AG10803 (cell line): ENCODE measurements at regions not wholly inside any gene's neighbourhood (a gene's known extent, or its start where the extent isn't known, plus 50 kb on each side); places are given as distances from the start of the nearest gene placed in this dataset.
"Not testable (repeated sequence)": the region's sequence is repeated elsewhere in the genome, so short reads cannot be mapped to it uniquely, and the experiment has no call there.

Source experiments
- DNase-seq: peaks from one replicate; pipeline ENCODE4 v3.0.0; 2010; ENCODE audit warnings: low read depth
- H3K4me3 ChIP-seq: 2 replicates; pipeline ENCODE4 v1.5.1; 2011; ENCODE audit warnings: mild to moderate bottlenecking, low read length, control low read depth
- TF ChIP-seq, protein P1 (sequence below): conservative IDR thresholded peaks from 2 replicates; pipeline ENCODE4 v1.5.1; 2011; ENCODE audit warnings: mild to moderate bottlenecking, low read length, control low read depth, inconsistent platforms

DNA sequence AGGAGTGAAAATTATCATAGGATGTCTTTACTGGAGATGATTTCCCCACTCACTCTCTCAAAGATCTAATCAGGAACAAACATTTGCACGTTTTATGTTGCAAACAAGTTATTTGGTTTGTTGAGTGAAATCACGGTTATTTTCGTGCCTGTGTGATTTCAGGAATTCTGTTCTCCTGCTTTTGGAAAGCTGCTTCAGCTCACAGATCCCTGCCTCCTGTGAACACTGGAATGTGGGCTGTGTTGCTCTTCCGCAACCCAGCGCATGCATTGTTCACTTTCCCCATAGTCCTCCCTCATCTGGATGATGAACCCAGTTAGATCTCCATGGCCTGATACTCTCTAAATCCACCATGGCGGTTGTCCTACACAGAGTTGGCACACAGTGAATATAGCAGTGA is 91.0 kb downstream of the PLEKHG1 start:
- no peak for DNase-seq
- TF ChIP-seq, protein P1, sequence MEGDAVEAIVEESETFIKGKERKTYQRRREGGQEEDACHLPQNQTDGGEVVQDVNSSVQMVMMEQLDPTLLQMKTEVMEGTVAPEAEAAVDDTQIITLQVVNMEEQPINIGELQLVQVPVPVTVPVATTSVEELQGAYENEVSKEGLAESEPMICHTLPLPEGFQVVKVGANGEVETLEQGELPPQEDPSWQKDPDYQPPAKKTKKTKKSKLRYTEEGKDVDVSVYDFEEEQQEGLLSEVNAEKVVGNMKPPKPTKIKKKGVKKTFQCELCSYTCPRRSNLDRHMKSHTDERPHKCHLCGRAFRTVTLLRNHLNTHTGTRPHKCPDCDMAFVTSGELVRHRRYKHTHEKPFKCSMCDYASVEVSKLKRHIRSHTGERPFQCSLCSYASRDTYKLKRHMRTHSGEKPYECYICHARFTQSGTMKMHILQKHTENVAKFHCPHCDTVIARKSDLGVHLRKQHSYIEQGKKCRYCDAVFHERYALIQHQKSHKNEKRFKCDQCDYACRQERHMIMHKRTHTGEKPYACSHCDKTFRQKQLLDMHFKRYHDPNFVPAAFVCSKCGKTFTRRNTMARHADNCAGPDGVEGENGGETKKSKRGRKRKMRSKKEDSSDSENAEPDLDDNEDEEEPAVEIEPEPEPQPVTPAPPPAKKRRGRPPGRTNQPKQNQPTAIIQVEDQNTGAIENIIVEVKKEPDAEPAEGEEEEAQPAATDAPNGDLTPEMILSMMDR = no peak
- H3K4me3 ChIP-seq = no peak overlapping the region

DNA sequence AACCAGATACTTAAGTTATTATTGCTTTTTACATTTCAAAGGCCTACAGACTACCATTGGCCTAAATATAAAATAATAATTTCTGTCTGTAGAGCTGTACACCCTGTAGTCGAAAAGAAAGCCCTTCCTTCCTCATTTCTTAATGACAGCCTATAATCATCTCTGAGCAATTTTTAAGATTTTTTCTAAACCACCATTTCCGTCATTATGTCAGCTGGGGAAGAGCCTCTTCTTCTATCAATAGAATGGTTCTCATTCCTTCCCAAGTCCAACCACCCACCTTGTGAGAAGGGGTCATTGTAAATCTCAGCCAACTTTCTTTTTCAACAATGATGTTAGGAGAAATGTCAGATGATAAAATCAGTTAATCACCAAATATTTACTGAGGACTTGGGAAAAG is 91.8 kb downstream of the PLEKHG1 start:
- H3K4me3 ChIP-seq = no peak overlapping the region
- TF ChIP-seq, protein P1 = no peak
- DNase-seq = no peak

DNA sequence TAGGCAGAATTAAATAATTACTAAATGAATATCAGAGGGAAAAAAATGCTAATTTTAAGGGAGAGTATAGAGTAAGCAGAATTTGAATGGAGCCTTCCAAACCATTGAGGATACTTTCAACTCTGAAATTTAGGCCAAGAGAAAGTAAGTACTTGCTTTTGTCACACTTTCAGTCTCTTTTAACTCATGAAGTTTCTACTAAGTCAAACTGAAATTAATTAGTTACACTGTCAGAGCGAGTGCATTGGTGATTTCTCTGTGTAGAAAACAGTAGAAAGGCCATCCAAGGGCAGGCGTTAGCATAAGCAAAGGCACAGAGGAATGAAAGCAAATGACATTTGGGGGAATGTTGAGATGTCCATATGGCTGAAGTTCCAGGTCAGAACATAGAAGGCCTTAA is 92.9 kb downstream of the PLEKHG1 start:
- DNase-seq = no peak
- TF ChIP-seq, protein P1 = no peak
- H3K4me3 ChIP-seq = no peak overlapping the region

DNA sequence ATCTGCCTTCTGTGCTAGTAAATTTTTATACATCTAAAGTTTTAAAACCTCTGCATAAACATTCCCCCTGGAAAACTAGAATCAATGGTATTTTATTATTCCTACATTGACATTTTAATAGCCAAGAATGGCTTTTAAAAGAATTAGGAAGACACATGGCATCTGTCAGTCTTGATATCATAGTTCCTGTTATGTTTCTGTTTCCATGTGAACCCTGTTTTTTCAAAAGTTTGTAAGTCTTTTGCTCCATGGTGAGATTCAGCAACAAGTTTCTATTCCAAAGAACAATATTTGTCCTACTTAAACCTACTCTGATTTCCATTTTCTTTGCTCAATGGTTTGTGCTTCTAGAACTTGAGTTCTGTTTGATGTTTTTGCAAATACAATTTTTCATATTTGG is 95.2 kb downstream of the PLEKHG1 start:
- TF ChIP-seq, protein P1 = no peak
- no peak for DNase-seq

DNA sequence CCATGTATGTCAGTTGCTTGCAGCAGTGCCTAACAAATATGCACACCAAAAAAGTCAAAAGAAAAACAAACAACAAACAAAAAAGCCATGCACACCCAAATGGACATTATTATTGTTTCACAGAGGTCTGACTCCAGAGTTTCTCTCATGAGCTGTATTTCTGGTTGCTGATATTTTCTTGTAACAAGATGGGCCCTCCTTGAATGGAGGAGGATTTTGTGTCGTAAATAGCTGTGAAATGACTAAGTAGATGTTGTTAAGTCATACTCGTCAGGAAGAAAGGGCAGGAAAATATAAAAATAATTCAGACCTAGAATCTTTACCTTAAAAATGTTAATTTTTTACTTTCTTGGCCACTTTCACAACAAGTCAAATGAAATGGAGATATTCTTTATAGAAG is 96.0 kb downstream of the PLEKHG1 start:
- H3K4me3 ChIP-seq = no peak overlapping the region
- TF ChIP-seq, protein P1 = no peak
- DNase-seq = peak; percentile 15

More for the DNA sequence above, 95.2 kb downstream of the PLEKHG1 start:
- H3K4me3 ChIP-seq = no peak overlapping the region

DNA sequence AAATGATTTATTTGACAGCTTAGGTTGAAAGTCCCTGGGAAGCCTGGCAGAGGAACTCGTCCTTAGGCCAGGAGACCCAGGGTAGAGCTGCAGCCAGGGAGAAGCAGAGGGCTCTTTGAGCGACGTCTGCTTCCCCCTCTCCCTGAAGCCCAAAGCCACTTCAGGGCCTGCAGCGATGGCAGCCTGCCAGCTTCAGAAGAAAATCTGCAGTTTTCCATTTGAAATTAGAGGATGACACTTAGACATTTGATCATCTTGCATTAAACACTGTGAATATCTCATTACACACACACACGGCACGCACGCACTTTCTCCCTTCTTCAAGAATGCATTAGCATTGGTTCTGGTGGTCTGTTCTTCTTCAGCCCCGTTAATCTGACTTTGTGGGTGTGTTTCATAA is 96.5 kb downstream of the PLEKHG1 start:
- DNase-seq = no peak
- H3K4me3 ChIP-seq = no peak overlapping the region
- TF ChIP-seq, protein P1 = no peak

DNA sequence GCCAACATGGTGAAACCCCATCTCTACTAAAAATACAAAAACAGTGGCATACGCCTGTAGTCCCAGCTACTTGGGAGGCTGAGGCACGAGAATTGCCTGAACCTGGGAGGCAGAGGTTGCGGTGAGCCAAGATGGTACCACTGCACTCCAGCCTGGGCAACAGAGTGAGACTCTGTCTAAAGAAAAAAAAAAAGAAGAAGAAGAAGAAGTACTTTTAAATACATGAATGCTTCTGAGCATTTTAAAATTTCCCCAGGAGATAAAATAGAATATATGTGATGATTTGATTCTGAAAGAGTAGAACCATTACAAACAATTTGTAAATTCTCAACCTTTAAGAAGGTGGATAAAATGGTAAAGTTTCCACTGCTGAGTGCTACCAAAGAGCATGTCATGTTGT is 97.2 kb downstream of the PLEKHG1 start:
- not testable (repeated sequence) for H3K4me3 ChIP-seq, DNase-seq

DNA sequence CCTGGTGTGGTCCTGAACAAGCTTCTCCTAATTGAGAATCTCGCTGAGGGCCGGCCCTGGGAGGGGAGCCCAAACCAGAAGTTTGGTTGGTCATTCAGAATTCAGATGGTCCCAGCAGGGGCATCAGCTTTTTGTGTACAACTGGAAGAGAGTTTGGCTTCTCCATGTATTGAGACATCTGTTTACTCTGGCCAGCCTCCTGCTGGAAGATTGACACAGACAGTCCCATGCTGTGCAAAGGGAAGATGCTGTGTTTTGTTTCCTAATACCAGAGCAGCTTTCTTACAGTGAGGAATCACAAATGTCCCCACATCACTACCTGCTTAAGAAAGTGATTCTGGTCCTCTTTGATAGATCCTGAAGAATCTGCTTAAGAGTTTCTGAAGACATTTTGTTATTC is 97.8 kb downstream of the PLEKHG1 start:
- no peak overlapping the region for H3K4me3 ChIP-seq
- DNase-seq = peak; percentile 18
- TF ChIP-seq, protein P1 = no peak
